Hepatocyte (in vitro differentiated cells): ENCODE measurements at regions not wholly inside any gene's neighbourhood (a gene's known extent, or its start where the extent isn't known, plus 50 kb on each side); places are given as distances from the start of the nearest gene placed in this dataset.

Experiments
- EZH2 ChIP-seq: fragments of 200-600 bp; sonication (generic); IDR thresholded peaks from 2 replicates; pipeline ENCODE4 v1.6.1; 2016; ENCODE audit warnings: antibody characterized with exemption, mild to moderate bottlenecking, borderline replicate concordance
- TF ChIP-seq, protein P1 (sequence below): fragments of 200-600 bp; sonication (generic); IDR thresholded peaks from 2 replicates; pipeline ENCODE4 v1.5.1; 2016; ENCODE audit warnings: antibody characterized with exemption, mild to moderate bottlenecking; ENCODE audit not compliant: poor library complexity

DNA sequence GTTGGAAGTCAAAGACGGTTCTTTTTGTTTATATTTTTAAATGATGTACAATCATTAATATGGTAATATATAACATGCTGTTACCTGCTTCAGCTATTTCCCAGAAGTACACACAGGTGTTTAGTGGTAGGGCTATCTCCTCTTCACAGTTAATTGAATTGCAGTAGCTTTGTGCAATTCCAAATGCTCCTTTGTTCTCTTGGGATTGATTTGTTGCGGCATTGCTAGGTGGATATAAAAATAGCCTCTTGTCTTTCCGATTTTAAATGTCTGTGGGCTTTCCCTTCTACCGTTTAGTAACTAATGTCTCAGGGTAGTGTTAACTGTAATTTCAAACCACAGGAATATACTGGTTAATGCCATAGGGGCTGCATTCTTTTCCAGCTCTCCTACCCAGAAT lies 307.6 kb upstream of the SLITRK3 start:
- TF ChIP-seq, protein P1, sequence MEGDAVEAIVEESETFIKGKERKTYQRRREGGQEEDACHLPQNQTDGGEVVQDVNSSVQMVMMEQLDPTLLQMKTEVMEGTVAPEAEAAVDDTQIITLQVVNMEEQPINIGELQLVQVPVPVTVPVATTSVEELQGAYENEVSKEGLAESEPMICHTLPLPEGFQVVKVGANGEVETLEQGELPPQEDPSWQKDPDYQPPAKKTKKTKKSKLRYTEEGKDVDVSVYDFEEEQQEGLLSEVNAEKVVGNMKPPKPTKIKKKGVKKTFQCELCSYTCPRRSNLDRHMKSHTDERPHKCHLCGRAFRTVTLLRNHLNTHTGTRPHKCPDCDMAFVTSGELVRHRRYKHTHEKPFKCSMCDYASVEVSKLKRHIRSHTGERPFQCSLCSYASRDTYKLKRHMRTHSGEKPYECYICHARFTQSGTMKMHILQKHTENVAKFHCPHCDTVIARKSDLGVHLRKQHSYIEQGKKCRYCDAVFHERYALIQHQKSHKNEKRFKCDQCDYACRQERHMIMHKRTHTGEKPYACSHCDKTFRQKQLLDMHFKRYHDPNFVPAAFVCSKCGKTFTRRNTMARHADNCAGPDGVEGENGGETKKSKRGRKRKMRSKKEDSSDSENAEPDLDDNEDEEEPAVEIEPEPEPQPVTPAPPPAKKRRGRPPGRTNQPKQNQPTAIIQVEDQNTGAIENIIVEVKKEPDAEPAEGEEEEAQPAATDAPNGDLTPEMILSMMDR = no peak
- no peak for TF ChIP-seq EZH2
